ENCODE measurements at regions not wholly inside any gene's neighbourhood (a gene's known extent, or its start where the extent isn't known, plus 50 kb on each side); places are given as distances from the start of the nearest gene placed in this dataset.

DNA sequence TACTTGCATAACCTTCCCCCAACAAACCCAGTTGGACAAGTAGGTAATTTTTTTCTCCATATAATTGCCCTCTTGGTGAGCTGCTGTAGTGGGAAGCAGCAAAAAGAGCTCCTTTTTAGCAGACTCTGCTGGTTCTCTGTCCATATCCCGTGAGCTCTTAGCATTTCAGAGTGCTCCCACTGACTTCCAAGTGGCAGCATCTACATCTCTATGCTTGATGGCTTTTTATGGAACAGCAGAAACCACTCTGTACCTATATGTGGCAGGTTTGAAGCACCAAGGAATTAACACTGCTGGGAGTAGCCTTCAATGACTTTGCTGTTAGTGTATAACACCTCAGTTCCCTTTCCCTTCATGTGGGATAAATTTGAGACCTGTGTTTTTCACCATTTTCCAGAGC is 168.4 kb upstream of the NHS start:
- TF ChIP-seq, protein P1, sequence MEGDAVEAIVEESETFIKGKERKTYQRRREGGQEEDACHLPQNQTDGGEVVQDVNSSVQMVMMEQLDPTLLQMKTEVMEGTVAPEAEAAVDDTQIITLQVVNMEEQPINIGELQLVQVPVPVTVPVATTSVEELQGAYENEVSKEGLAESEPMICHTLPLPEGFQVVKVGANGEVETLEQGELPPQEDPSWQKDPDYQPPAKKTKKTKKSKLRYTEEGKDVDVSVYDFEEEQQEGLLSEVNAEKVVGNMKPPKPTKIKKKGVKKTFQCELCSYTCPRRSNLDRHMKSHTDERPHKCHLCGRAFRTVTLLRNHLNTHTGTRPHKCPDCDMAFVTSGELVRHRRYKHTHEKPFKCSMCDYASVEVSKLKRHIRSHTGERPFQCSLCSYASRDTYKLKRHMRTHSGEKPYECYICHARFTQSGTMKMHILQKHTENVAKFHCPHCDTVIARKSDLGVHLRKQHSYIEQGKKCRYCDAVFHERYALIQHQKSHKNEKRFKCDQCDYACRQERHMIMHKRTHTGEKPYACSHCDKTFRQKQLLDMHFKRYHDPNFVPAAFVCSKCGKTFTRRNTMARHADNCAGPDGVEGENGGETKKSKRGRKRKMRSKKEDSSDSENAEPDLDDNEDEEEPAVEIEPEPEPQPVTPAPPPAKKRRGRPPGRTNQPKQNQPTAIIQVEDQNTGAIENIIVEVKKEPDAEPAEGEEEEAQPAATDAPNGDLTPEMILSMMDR (IDR thresholded peaks at IDR 0.05; ENCODE audit: poor library complexity, severe bottlenecking), result no peak
- DNase-seq (ENCODE audit: low spot score) (no peak), ATAC-seq (ENCODE audit: low read depth) (no peak)
- H3K9me3 ChIP-seq (ENCODE audit: severe bottlenecking), result no peaks in the 10 kb centered on the region
- no peaks in the 10 kb centered on the region for H3K36me3 ChIP-seq (ENCODE audit: low read depth)
- H3K27me3 ChIP-seq (ENCODE audit: insufficient read depth, poor library complexity, severe bottlenecking), result no peaks in the 10 kb centered on the region
- H3K4me1 ChIP-seq (ENCODE audit: insufficient read depth, poor library complexity, severe bottlenecking), result no peaks in the 10 kb centered on the region
- no peak overlapping the region for H3K4me3 ChIP-seq (ENCODE audit: severe bottlenecking)
- H3K27ac ChIP-seq (ENCODE audit: poor library complexity, severe bottlenecking), result no peak overlapping the region

DNA sequence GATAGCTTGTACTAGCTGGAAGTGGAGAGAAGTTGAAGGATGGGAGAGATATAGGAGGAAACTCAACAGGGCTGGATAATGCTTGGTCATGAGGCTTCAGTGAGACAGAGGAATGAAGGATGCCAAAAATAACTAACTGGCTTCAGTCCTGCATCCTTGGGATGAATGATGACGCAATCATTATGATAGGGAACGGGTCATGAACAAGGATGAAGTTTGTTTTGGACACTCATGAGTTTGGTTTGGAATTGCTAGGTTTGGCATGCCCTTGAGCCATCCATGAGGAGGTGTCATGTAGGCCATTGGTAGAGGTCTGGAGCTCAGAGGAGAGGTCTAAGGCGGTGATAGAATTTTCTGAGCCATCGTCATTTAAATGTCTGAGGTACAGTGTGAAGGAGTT is 160.0 kb upstream of the NHS start:
- H3K4me1 ChIP-seq (ENCODE audit: insufficient read depth, poor library complexity, severe bottlenecking), result no peaks in the 10 kb centered on the region
- ATAC-seq (ENCODE audit: low read depth) (no peak), DNase-seq (ENCODE audit: low spot score) (no peak)
- no peaks in the 10 kb centered on the region for H3K36me3 ChIP-seq (ENCODE audit: low read depth)
- no peak overlapping the region for H3K27ac ChIP-seq (ENCODE audit: poor library complexity, severe bottlenecking)
- no peak overlapping the region for H3K4me3 ChIP-seq (ENCODE audit: severe bottlenecking)
- H3K9me3 ChIP-seq (ENCODE audit: severe bottlenecking), result no peaks in the 10 kb centered on the region
- TF ChIP-seq, protein P1 (IDR thresholded peaks at IDR 0.05; ENCODE audit: poor library complexity, severe bottlenecking), result no peak
- no peaks in the 10 kb centered on the region for H3K27me3 ChIP-seq (ENCODE audit: insufficient read depth, poor library complexity, severe bottlenecking)

DNA sequence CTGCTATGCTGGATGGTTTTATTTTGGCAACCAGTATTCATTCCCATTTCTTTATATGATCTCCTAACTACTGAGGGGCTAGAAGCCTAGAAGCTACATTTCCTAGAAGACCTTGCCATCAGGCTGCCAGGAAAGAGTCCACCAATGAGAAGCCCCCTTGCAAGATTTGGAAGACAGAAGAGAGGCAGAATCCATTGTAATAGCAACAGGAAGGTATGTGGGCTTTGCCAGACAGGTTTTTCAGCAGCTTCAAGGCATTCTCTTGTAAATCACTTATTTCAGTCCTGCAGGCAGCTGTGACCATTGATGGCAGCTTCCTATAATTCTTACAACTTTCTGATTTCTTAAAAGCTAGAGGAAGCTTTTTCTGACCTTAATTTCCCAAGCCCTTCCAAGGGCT is 148.3 kb upstream of the NHS start:
- TF ChIP-seq, protein P1 (IDR thresholded peaks at IDR 0.05; ENCODE audit: poor library complexity, severe bottlenecking), result no peak
- no peak for DNase-seq (ENCODE audit: low spot score)

DNA sequence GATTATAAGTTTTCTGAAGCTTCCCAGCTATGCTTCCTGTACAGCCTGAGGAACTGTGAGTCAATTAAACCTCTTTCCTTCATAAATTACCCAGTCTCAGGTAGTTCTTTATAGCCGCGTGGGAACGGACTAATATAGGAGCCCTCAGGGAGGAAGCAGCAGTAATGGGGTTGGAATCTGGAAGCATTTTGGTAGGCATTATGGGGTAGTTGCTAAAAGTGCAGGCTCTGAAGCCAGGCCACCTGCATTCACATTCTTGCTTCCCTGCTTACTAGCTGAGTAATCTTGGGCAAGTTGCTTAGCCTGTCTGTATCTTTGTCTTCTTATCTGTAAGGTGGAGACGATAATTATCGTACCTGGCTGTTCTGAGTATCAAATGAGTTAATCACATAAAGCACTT is 137.9 kb upstream of the NHS start:
- DNase-seq (ENCODE audit: low spot score), result no peak
- H3K36me3 ChIP-seq (ENCODE audit: low read depth), result no peaks in the 10 kb centered on the region

More for the DNA sequence above, 148.3 kb upstream of the NHS start:
- ATAC-seq (ENCODE audit: low read depth), result no peak
- no peaks in the 10 kb centered on the region for H3K36me3 ChIP-seq (ENCODE audit: low read depth)
- no peaks in the 10 kb centered on the region for H3K9me3 ChIP-seq (ENCODE audit: severe bottlenecking)
- no peaks in the 10 kb centered on the region for H3K27me3 ChIP-seq (ENCODE audit: insufficient read depth, poor library complexity, severe bottlenecking)
- no peak overlapping the region for H3K27ac ChIP-seq (ENCODE audit: poor library complexity, severe bottlenecking)
- H3K4me1 ChIP-seq (ENCODE audit: insufficient read depth, poor library complexity, severe bottlenecking), result no peaks in the 10 kb centered on the region
- no peak overlapping the region for H3K4me3 ChIP-seq (ENCODE audit: severe bottlenecking)

DNA sequence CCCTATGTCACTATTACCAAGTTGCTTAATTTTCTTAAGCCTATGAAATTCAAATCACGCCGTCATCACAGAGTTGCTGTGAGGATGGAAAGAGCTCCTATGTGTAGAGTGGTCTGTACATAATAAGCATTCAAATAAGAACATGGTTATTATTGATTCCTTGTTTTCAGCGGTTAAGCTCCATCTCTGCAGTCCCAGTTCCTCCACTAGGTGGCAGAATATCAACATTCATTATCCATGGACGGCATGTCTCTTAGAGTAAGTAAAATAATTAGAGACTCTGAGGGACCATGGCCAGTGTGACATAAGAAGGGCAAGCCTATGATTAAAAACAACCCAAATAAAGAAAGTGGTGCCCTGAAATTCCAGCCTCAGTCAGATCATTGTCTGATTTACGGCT is 132.5 kb upstream of the NHS start:
- H3K27me3 ChIP-seq (ENCODE audit: insufficient read depth, poor library complexity, severe bottlenecking), result no peaks in the 10 kb centered on the region
- no peaks in the 10 kb centered on the region for H3K36me3 ChIP-seq (ENCODE audit: low read depth)
- no peak overlapping the region for H3K27ac ChIP-seq (ENCODE audit: poor library complexity, severe bottlenecking)
- H3K9me3 ChIP-seq (ENCODE audit: severe bottlenecking), result no peaks in the 10 kb centered on the region
- H3K4me3 ChIP-seq (ENCODE audit: severe bottlenecking), result no peak overlapping the region
- ATAC-seq (ENCODE audit: low read depth) (peak; percentile 46; the same call in 1 of the 3 replicates), DNase-seq (ENCODE audit: low spot score) (no peak)
- no peaks in the 10 kb centered on the region for H3K4me1 ChIP-seq (ENCODE audit: insufficient read depth, poor library complexity, severe bottlenecking)
- TF ChIP-seq, protein P1 (IDR thresholded peaks at IDR 0.05; ENCODE audit: poor library complexity, severe bottlenecking), result peak; percentile 71

More for the DNA sequence above, 137.9 kb upstream of the NHS start:
- no peak overlapping the region for H3K4me3 ChIP-seq (ENCODE audit: severe bottlenecking)
- H3K27me3 ChIP-seq (ENCODE audit: insufficient read depth, poor library complexity, severe bottlenecking), result no peaks in the 10 kb centered on the region
- H3K9me3 ChIP-seq (ENCODE audit: severe bottlenecking), result no peaks in the 10 kb centered on the region
- H3K4me1 ChIP-seq (ENCODE audit: insufficient read depth, poor library complexity, severe bottlenecking), result no peaks in the 10 kb centered on the region
- no peak overlapping the region for H3K27ac ChIP-seq (ENCODE audit: poor library complexity, severe bottlenecking)
- no peak for ATAC-seq (ENCODE audit: low read depth)
- TF ChIP-seq, protein P1 (IDR thresholded peaks at IDR 0.05; ENCODE audit: poor library complexity, severe bottlenecking), result no peak
